ENCODE measurements at regions not wholly inside any gene's neighbourhood (a gene's known extent, or its start where the extent isn't known, plus 50 kb on each side); places are given as distances from the start of the nearest gene placed in this dataset.
"Not testable (repeated sequence)": the region's sequence is repeated elsewhere in the genome, so short reads cannot be mapped to it uniquely, and the experiment has no call there.

DNA sequence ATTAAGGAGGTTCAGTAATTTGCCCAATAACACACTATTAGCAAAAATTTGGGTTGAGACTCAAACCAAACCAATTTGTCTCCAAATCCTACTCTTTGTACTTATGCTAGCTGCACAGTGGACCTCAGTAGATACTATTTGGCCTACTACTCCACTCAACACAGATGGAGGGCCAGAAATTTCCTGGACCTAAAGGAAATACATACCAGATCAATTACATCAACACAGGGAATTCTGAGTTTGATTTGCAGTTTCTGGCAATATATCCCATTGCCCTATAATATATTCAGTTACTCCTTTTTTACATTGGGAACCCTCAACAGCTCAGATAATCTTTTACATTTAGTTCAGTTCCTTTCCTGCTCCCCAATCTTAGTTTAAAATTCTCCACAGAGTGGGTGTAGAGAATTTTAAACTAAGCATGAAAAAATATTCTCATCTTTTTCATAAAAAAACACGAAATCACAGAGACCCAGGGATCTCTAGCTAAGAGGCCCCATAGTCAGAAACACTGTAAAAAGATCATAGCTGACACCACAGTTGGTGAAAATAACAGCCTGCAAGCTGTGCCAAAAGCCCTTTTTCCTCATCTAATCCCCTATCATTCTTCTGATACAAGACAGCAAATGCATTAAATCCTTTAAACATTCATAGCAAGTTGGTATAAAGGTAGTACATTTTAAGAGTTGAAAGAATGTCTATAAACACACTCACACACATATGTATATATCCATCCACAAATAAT is 317.7 kb upstream of the ESRRG start:
- no peak for DNase-seq (ENCODE audit: low read depth in 2 of 2)

DNA sequence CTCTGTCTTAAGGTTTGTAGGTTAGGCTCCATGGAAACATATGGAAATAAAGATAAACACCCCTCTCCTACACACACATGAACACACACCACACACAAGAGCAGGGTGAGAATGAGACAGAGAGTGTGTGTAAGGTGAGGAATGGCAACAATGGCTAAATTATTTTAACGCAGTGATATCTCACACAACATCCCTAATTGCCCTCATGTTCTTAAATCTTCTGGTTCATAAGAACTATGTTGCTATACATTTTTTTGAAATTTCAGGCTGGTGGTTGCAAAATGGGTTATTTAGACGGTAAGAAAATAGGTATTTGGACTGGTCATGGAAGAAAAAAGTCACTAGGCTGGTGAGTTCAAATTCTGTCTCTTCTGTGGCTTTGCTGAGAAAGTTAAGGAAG is 316.7 kb upstream of the ESRRG start:
- no peak for DNase-seq (ENCODE audit: low read depth in 2 of 2)

DNA sequence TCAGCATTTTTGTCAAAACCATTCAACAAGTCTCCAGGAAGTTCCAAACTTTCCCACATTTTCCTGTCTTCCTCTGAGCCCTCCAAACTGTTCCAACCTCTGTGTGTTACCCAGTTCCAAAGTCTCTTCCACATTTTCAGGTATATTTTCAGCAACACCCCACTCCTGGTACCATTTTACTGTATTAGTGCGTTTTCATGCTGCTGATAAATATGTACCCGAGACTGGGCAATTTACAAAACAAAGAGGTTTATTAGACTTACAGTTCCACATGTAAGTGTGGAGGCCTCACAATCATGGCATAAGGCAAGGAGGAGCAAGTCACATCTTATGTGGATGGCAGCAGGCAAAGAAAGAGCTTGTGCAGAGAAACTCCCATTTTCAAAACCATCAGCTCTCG is 315.9 kb upstream of the ESRRG start:
- DNase-seq (ENCODE audit: low read depth in 2 of 2): not testable (repeated sequence)

DNA sequence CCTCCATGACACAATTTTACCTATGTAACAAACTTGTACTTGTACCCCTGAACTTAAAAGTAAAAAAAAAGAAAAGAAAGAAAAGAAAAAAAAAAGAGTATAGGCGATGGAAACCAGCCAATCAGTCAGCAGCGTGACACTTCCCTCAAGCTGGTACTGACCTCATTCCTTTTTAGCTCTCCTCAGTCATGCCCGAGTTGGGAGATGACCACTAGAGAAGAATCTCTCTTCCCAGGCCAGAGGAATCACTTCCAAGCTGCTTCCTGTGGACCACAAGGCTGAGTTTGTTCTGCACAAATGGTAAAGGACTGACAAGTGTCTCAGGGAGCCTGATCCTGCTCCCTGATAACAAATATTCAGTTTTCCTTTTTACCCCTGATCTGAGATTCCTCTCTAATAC is 313.5 kb upstream of the ESRRG start:
- DNase-seq (ENCODE audit: low read depth in 2 of 2): no peak

DNA sequence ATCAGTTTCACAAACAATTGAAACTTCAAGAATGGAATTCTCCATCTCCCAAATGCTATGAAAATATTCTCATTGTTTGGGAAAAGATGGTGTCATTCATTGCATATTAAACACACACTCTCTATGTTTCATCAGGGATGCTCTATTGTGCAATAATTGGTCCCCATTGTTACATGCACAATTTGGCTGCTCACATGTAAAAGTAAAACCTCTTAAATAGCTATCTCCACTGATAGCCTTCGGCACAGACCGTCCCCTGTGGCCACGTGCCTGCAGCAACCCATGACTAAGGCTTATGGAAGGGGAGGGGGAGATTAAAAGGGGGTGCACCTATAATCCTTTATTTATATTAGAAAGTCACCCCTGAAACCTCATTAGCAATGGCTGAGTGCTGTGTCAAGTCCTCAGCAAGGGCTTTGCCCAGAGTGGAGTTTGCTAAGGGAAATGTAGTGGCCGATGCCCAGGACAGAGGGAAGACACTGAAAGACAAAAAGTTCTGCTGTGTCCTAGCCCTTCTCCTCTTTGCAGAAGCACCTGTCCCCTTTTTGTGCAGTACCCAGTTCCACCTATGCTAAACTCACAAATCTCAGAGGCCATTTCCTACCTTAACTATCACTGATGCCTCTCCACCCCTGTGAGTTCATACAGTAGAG is 309.6 kb upstream of the ESRRG start:
- no peak for DNase-seq (ENCODE audit: low read depth in 2 of 2)

DNA sequence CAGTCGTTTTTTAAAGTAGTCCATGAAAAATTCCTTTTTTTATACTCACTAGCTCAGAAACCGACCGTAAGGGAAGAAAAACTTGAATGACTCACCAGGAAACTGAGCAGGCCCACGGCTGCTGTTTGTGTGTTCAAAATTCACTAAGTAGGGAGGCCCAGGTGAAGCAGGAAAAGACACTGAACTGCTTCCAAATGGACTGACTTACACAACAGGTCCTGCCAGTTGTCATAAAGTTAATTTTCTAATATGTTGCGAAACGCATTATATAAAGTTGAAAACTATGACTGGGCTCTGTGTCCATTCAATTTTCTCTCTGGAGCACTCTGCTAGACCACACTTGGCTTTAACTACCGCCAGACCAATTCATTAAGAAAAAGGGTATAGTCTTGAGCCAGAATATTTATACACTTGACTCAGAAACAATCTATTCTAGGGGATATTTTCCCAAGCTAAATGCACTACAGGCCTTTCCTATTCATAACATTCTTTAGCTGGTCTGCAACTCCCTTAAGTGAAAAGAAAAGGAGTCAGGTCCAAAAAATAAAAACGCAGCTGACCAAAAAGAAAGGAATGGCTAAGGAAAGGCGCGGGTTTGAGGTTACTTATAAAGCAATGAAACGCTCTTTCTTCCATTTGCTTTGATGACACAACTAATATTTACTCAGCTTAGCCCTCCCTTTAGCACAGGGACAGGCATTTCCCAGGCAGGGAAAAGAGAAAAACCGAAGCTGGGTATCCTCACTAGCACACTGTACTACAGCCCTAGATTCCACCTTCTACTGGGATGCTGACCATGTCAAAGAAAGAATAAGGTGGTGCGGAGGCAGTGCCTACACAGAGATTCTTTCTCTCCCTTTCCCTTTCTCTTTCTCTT is 306.3 kb upstream of the ESRRG start:
- DNase-seq (ENCODE audit: low read depth in 2 of 2): no peak

DNA sequence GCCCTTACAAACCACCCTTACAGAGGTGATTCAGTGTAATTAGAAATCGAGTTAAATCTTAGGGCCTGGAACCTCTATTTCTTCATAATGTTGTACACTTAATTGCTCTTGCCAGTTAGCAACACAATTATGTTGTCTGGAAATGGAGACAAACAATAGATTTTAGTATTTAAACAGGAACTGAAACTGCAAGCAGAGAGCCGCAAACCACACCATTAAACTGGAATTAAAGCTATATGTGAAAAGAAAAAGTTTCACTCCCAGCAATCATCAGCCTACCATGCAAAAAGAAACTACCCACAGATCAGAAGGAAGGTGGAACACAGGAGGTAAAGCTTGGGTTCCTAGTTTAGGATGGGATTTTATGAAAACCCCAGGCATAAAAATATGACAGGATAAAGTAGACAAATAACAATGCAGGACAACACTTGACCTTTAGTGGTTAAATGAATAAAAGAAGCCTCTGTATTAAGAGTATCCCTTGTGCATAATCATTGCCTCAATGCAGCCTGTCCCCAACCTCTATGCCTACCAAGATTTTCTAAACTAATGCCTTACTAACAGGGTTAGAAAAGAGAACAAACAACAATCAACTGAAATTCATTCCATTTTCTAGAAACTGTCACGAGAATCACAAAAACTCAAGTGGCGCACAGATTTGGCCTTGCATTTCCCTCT is 304.3 kb upstream of the ESRRG start:
- no peak for DNase-seq (ENCODE audit: low read depth in 2 of 2)

DNA sequence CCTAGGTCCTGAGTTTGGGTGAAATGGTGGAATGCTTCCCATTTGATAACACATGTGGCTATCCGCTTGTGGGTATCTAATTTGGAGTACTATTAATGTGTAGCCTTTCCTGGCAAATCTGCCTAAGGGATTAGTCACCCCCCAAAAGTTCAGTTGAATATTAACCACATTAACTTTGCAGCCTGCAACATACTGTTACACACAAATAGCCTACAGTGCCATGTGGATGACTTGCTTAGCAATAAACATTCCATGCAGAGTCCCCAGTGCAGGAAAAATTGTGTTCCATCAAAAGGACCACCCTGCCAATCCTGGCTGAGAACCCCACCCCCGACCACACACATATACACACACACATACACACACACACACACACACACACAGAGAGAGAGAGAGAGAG is 303.3 kb upstream of the ESRRG start:
- DNase-seq (ENCODE audit: low read depth in 2 of 2): no peak

DNA sequence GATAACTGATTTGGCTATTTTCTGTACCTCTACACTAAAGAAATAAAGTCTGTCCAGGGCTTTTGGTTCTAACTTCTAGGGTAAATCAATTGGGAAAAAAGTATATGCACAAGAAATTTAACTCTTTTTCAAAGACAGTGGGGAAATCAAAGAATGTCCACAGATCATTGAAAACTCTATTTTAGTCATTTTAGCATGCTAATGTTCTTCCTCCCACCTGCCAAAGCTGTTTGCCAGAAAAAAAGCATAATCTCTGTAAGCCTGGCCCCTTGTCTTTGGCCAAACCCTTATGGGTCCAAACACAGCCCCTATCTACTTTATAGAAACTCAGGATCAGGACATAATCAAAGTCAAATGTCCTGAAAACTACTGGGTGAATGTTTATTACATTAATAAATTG is 302.2 kb upstream of the ESRRG start:
- DNase-seq (ENCODE audit: low read depth in 2 of 2): no peak

DNA sequence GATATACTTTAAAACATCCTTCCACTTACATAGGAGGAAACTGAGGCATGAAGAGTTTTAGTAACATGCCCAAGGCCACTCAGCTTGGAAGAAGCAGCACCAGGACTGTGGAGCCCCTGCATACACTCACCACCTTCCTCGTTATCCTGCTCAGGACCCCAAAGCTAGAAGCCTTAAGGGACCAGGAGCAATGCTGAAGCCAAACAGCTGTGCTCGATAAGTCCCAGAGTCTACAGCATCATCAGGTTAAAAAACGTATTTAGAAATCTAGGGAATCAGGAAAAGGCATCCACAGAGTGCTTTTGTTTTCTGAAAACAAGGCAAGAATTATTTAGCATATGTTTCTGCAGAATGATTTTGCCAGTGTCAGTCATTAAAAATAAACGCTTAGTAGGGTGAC is 301.7 kb upstream of the ESRRG start:
- DNase-seq (ENCODE audit: low read depth in 2 of 2): no peak

DNA sequence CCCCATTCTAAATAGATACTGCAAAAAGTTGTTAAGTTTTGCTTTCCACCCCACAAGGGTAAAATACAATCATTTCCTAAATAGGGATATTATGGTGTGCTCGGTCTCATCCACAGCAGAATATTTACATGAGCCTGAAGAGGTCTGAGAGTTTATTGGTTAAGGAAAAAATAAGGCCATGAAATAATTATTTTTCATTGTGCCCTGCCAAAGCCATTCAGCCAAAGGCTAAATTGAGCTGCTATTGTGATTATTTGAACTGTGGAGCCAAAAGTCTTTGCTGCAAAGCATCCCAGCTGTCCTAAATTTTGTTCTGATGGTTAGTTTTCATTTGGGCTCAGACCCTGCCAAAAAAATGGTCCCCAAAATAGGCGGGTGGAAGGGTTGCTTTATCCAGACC is 298.7 kb upstream of the ESRRG start:
- no peak for DNase-seq (ENCODE audit: low read depth in 2 of 2)

DNA sequence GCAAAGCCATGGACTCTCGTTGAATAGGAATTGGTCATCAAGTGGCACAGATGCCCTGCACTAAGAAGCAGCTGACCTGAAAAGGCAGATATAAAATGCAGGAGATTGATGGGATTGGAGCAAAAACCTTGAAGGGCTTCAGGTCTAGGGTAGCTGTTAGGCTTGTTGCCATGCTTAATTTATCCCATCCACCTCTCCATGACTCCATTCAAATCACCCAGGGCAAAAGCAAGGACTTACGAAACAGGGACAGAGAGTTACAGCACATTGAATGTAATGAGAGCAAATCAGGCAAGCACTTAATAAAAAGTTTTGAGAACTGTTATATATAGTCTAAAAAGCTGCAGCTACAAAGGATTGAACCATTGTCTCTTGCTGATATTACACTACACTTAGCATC is 298.2 kb upstream of the ESRRG start:
- DNase-seq (ENCODE audit: low read depth in 2 of 2): no peak

DNA sequence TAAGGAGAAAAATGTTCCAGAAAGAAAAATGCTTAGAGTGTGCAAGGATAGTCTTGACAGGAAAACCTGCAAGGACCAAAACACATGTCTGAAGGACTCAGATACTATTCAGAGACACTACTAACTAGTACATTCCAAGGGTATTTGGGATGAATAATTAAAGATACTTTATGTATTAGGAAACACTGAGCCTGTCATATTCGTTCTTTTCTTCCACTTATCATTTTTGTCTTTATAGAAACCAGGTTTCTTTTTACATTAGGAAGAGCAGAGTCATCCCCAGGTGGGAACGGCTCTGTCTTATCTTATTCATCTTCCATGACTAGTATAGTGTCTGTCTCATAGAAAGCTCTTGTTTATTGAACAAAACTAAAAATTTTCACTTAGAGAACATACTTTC is 296.2 kb upstream of the ESRRG start:
- no peak for DNase-seq (ENCODE audit: low read depth in 2 of 2)

DNA sequence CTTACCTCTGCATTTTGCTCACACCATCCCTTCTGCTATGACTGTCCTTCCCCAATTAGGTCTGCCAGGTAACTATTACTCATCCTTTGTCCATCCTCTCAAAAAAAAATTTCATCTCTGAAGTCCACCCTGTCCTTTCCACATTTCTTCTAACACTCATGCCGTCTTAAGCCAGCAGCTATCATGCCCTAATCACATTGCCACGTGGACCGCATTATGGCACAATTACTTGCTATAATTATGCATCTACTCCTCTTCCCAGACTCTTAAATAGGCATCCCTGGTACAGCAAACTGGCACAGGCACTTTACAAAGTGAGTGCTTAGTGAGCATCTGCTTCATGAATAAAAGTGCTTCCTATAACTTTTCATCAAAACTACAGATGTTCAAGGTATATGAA is 295.4 kb upstream of the ESRRG start:
- DNase-seq (ENCODE audit: low read depth in 2 of 2): no peak

DNA sequence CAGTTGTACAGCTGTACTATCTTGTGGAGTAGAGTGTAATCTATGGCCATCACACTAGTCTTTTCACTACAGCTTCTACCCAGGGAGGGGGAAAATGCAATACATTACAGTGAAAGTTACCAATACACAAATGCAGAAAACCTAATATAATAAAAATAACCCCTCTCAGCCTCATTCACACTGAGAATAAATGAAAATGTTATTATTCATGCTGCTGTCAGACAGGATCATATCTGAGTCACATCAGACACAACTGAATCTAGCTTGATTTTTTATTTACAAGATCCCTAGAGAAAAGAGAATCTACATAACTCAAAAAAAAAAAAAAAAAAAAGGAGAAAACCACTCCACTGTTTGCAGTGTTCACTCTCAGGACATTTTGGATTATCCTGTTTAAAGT is 293.9 kb upstream of the ESRRG start:
- no peak for DNase-seq (ENCODE audit: low read depth in 2 of 2)

DNA sequence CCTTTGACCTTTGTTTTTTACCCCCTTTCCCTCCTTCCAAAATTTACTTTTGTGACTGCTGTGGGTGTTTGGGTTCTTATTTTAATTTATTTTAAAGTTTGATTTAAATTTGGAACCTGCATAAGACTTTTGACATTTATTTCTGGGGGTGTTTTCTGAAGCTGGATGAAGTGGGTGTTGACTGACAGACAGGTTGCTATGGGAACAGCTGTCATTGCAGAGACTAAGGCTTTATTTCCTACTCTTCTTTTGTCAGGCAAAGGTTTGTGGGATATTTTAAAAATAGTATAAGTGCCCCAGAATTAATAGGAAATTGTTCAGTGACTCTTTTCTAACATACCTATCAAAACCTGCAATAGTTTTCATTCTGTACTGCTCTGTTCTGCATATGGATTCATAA is 290.8 kb upstream of the ESRRG start:
- DNase-seq (ENCODE audit: low read depth in 2 of 2): no peak

DNA sequence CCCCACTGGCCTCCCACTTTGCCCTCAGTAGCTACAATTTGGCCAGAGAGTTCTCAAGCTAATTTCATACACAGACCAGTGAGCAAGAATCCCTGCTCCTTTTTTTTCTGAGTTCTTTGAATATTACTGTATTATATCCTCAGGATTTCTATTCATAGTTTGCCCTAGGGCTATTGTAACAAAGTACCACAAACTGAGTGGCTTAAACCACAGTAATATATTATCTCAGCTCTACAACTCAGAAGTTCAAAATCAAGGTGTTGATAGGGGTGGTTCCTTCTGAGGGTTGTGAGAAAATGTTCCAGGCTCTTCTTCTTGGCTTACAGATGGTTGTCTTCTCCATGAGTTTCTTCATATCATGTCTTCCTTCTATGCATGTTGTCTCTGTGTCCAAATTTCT is 289.4 kb upstream of the ESRRG start:
- DNase-seq (ENCODE audit: low read depth in 2 of 2): no peak

DNA sequence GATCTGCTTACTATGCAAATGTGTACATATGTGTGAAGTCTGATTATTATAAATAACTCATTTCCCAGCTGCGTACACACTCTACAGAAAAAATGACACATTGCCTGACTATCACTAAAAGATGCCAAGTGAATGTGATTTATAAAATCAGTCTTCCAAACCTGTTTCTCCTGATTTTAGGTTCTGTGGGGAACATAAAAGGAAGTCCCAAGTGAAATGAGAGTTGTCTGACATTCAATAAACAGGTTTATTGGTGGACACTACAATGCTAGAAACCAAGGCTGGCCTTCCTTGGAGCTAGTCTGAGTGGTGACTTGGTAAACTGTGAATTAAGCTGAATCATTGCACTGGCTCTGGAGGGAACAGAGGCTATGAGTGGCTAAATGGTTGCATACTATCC is 287.9 kb upstream of the ESRRG start:
- no peak for DNase-seq (ENCODE audit: low read depth in 2 of 2)

DNA sequence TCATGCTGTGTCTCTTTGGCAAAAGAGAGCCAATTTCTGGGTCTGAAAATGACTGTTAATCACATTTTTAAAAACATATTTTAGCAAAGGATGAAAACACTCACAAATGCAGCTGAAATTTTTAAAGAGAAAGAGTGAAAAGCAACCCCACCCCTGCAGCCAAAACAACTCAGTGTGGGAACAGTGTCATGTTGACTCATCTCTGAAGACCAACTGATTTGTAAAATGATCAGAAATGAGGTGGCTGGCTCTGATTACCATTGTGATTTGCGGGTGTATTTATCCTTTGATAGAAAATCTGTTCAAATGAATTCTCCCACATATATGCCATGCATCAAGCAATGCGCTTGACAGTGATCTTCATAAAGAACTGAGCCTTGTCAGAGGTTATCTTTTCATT is 287.0 kb upstream of the ESRRG start:
- no peak for DNase-seq (ENCODE audit: low read depth in 2 of 2)

DNA sequence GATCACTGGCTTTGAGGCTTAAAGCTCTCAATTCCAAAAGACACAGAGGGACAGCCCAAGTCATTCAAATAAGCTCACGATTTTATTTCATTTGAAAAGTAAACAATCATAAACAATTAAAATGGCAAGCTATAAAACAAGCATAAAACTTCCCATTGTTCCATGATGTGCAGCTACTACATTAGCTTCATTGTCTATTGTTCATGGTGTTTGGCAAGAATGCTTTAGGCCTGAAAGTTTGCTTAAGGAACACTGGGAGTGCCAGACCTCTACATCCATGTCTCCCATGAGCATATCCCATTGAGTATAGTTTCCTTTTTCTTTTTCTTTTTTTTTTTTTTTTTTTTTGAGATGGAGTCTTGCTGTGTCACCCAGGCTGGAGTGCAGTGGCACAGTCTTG is 286.1 kb upstream of the ESRRG start:
- DNase-seq (ENCODE audit: low read depth in 2 of 2): no peak

DNA sequence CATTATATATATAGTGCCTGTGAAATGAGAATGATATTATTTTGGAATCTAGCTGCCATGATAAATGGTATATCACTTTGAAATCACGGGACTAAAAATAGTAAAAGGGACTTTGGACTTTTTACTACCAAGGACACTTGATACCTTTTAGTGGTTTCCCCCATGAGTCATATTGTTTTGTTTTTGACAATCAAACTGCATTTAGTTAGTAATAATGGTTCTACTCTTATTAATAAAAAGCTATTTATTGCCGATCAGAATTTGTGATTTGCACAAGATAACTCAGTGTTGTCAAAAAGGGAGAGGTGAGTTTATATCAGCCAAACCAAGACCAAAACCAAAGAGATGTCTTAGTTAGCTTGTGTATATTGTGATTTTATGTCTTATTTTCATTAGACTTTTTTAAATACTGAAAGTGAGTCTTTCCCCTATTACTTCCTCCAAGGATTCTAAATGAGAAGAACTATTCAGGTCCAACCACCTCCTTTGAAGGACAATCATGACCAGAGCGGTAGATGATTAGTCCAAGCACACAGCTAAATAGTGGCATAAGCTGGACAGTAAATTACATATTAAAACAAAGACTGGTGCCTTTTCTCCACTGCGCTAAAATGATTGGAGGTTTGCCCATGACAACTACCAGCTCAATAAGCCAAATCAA is 281.7 kb upstream of the ESRRG start:
- DNase-seq (ENCODE audit: low read depth in 2 of 2): no peak

DNA sequence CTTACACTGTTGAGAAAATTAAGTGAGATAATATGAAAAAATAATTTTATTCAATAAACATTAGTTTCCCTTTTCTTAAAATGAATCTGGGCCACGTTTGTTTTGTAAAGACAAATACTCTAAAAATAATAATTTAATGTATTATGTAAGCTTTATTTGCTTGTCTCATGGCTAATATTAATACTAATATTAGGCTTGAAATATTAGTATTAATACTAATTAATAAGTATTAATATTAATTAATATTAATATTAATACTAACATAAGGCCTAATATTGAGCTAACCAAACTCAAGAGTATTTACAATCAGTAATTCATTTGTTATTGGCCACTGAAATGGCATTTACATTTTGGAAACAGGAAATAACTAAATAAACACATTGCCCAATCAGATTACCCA is 280.1 kb upstream of the ESRRG start:
- no peak for DNase-seq (ENCODE audit: low read depth in 2 of 2)

All from dermis microvascular lymphatic vessel endothelial cell (primary cell).